Activated T-cell treated with anti-CD3 and anti-CD28 coated beads, Interleukin-2, amount 50 U/mL, for 24 hours (primary cell): ENCODE measurements at regions not wholly inside any gene's neighbourhood (a gene's known extent, or its start where the extent isn't known, plus 50 kb on each side); places are given as distances from the start of the nearest gene placed in this dataset.

Experiments used
- DNase-seq: peaks from one replicate; pipeline ENCODE4 v3.0.0-alpha.2; 2020
- H3K27ac Mint-ChIP-seq: 2 replicates; pipeline ENCODE4 v1.8.0; 2020; ENCODE audit warnings: mild to moderate bottlenecking, mixed read lengths
- H3K27me3 Mint-ChIP-seq: 2 replicates; pipeline ENCODE4 v1.8.0; 2020; ENCODE audit warnings: mixed read lengths
- H3K36me3 Mint-ChIP-seq: 2 replicates; pipeline ENCODE4 v1.8.0; 2020; ENCODE audit warnings: low read depth, mixed read lengths
- H3K4me1 Mint-ChIP-seq: 2 replicates; pipeline ENCODE4 v1.8.0; 2020; ENCODE audit warnings: low read depth, mixed read lengths
- H3K4me3 Mint-ChIP-seq: 2 replicates; pipeline ENCODE4 v1.8.0; 2020; ENCODE audit warnings: mild to moderate bottlenecking, moderate library complexity, mixed read lengths
- H3K9me3 Mint-ChIP-seq: 2 replicates; pipeline ENCODE4 v1.8.0; 2020; ENCODE audit warnings: mixed read lengths

DNA sequence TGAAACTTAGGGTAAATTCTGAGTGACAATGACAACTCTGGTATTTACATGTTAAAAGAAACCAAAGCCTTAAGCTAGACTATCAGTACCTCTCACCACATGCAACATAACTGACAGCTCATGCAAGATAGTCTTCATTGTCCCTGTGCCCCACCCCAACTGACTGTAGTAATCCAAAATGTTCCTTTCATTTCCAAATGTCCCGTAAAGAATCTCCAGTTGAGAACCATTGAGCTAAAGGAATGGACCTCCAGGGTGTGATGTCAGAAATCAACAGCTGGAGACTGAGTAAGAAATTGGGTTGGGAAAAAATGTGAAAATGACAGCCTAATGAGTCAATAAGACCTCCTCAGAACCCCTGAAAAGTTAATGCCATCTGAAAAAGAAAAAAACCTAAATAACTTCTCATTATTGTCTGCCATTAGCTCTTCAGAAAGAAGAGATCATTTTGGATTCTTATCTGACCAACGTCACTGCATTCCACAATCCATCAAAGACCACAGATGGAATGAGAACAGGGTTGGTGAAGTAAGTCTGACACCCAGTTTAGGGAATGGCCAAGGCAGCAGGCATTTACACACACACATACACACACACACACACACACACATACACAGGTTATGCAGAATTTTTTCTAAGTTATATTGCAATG, 51.7 kb upstream of the ACVR2A start:
- no peaks in the 10 kb centered on the region for H3K36me3 Mint-ChIP-seq
- peaks cover 11% of the 10 kb centered on the region for H3K4me1 Mint-ChIP-seq
- no peak overlapping the region for H3K27ac Mint-ChIP-seq
- H3K27me3 Mint-ChIP-seq, result no peaks in the 10 kb centered on the region
- no peaks in the 10 kb centered on the region for H3K9me3 Mint-ChIP-seq
- DNase-seq, result no peak
- no peak overlapping the region for H3K4me3 Mint-ChIP-seq

- no peaks in the 10 kb centered on the region for H3K36me3 Mint-ChIP-seq
- no peak overlapping the region for H3K27ac Mint-ChIP-seq
- H3K4me3 Mint-ChIP-seq, result no peak overlapping the region
- no peaks in the 10 kb centered on the region for H3K9me3 Mint-ChIP-seq
- H3K27me3 Mint-ChIP-seq, result no peaks in the 10 kb centered on the region
- H3K4me1 Mint-ChIP-seq, result peaks cover 4% of the 10 kb centered on the region
- DNase-seq, result no peak
Measured at GRCh38 chr2:147790580-147790979, 54.2 kb upstream of the ACVR2A start.

DNA sequence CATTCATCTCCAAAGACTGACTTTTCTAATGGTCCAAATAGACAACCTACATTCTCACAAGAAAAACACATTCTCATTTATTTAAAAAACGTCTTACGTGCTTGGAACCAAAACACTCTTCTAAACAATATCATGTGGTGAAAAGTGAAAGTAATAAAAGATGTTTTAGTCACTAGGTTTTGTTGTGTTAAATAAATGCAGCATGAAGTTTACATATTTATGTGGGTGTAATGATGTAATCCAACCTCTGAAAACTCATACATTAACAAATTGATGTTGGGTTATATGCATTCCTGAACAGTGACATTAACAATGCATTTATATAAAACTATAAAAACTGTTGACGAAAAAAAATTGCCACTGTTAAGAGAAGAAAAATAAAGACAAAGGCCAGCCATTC, 55.1 kb upstream of the ACVR2A start:
- peaks cover 4% of the 10 kb centered on the region for H3K4me1 Mint-ChIP-seq

DNA sequence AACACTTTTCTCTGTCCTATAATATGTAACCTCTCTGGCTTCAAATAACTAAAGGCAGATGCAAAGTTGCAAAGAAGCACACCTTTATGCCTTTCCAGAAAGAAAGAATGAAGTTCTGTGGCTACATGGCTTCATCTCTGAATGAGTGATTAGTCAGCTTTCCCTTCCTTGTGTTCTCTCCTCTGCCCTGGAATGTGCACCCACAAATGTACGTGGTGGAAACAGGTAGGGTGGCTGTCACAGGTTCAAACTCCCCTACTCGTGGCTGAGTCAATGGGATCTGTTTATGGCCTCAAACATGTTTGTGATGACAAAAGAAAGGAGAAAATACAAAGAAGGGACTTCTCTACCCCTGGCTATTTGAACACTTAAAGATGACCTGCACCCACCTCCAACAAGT, 55.5 kb upstream of the ACVR2A start:
- no peak overlapping the region for H3K4me3 Mint-ChIP-seq
- no peaks in the 10 kb centered on the region for H3K36me3 Mint-ChIP-seq
- no peak overlapping the region for H3K27ac Mint-ChIP-seq
- no peak for DNase-seq
- H3K4me1 Mint-ChIP-seq, result peaks cover 4% of the 10 kb centered on the region
- H3K9me3 Mint-ChIP-seq, result no peaks in the 10 kb centered on the region
- no peaks in the 10 kb centered on the region for H3K27me3 Mint-ChIP-seq

More for the DNA sequence above, 55.1 kb upstream of the ACVR2A start:
- Mint-ChIP-seq H3K4me3 (no peak overlapping the region), H3K27ac (no peak overlapping the region), H3K36me3 (no peaks in the 10 kb centered on the region), H3K9me3 (no peaks in the 10 kb centered on the region), H3K27me3 (no peaks in the 10 kb centered on the region)
- no peak for DNase-seq

DNA sequence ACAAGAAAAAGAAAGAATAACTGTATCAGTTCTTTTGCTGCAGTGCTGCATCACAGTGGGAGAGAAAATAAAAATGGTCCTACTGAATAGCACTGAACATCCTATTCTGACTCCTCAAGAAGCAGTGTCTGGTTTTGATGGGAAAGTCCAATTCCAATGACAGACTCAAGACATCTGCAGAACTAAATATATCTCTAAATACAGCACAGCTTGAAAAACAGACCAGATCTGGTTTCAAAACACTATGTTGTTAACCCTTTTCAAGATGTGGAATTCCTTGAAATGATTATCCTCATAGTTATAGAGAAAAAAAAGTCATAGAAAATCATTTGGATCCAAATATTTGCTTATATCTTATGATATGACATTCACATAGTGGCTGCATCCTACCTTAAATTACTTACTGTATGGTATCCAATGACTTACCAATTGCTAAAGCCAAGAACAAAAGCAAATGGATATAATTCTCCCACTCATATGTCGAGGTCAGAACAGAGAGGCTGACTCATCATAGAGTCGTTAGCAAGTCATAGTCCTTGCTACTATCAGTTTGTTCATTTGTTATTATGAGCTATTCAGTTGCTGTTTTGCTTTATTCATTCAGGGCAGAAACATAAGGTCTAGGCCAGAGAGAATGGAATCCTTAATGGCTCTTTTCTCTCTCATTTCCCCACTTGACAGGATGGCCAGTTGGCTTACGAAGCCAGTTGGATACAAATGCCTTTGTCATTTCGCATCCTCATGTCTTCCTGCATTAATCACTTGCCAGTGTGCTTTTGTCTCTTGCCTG, 62.5 kb upstream of the ACVR2A start:
- Mint-ChIP-seq H3K4me3 (no peak overlapping the region), H3K36me3 (no peaks in the 10 kb centered on the region), H3K27ac (no peak overlapping the region), H3K27me3 (peaks cover 2% of the 10 kb centered on the region), H3K9me3 (no peaks in the 10 kb centered on the region), H3K4me1 (peaks cover 10% of the 10 kb centered on the region)
- no peak for DNase-seq

DNA sequence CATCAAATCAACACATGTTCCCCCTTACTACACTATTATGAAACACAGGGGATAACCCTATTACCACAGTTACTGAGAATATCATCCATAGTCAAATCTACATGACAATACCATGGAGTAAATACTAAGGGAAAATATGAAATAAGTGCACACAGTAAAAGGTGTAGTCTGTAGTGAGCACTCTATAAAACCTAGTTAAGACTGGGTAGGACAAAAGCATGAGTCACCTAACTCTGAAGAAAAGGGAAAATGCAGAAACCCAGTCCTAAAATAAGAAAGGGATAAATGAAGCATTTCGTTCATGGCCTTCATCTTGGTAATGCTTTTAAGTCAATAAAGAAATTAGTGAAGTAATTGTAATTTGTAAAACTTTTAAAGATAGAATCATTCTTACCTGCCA, 65.4 kb upstream of the ACVR2A start:
- Mint-ChIP-seq H3K27ac (no peak overlapping the region), H3K9me3 (no peaks in the 10 kb centered on the region)

GRCh38 chr2:147777394-147777793, 67.4 kb upstream of the ACVR2A start:
- no peak overlapping the region for H3K4me3 Mint-ChIP-seq
- H3K27me3 Mint-ChIP-seq, result peaks cover 2% of the 10 kb centered on the region
- peaks cover 1% of the 10 kb centered on the region for H3K4me1 Mint-ChIP-seq
- no peaks in the 10 kb centered on the region for H3K9me3 Mint-ChIP-seq
- DNase-seq, result no peak
- H3K36me3 Mint-ChIP-seq, result no peaks in the 10 kb centered on the region
- no peak overlapping the region for H3K27ac Mint-ChIP-seq

More for the DNA sequence above, 65.4 kb upstream of the ACVR2A start:
- Mint-ChIP-seq H3K27me3 (peaks cover 2% of the 10 kb centered on the region), H3K4me1 (peaks cover 6% of the 10 kb centered on the region), H3K4me3 (no peak overlapping the region), H3K36me3 (no peaks in the 10 kb centered on the region)
- DNase-seq, result no peak

- DNase-seq, result no peak
- Mint-ChIP-seq H3K27ac (no peak overlapping the region), H3K4me1 (no peaks in the 10 kb centered on the region), H3K36me3 (no peaks in the 10 kb centered on the region), H3K27me3 (peaks cover 2% of the 10 kb centered on the region), H3K9me3 (no peaks in the 10 kb centered on the region), H3K4me3 (no peak overlapping the region)
Measured at GRCh38 chr2:147774805-147775204, 70.0 kb upstream of the ACVR2A start.

- H3K4me3 Mint-ChIP-seq, result no peak overlapping the region
- H3K27ac Mint-ChIP-seq, result no peak overlapping the region
- H3K9me3 Mint-ChIP-seq, result no peaks in the 10 kb centered on the region
- no peaks in the 10 kb centered on the region for H3K4me1 Mint-ChIP-seq
- H3K36me3 Mint-ChIP-seq, result no peaks in the 10 kb centered on the region
- peaks cover 2% of the 10 kb centered on the region for H3K27me3 Mint-ChIP-seq
- DNase-seq, result no peak
Measured at GRCh38 chr2:147773479-147773878, 71.3 kb upstream of the ACVR2A start.

GRCh38 chr2:147772781-147773180, 72.0 kb upstream of the ACVR2A start:
- Mint-ChIP-seq H3K9me3 (no peaks in the 10 kb centered on the region), H3K27ac (no peak overlapping the region), H3K36me3 (no peaks in the 10 kb centered on the region), H3K4me1 (no peaks in the 10 kb centered on the region), H3K4me3 (no peak overlapping the region), H3K27me3 (peaks cover 2% of the 10 kb centered on the region)
- no peak for DNase-seq

GRCh38 chr2:147763861-147764260, 81.0 kb upstream of the ACVR2A start:
- H3K36me3 Mint-ChIP-seq, result no peaks in the 10 kb centered on the region
- H3K9me3 Mint-ChIP-seq, result no peaks in the 10 kb centered on the region
- H3K27ac Mint-ChIP-seq, result no peak overlapping the region

DNA sequence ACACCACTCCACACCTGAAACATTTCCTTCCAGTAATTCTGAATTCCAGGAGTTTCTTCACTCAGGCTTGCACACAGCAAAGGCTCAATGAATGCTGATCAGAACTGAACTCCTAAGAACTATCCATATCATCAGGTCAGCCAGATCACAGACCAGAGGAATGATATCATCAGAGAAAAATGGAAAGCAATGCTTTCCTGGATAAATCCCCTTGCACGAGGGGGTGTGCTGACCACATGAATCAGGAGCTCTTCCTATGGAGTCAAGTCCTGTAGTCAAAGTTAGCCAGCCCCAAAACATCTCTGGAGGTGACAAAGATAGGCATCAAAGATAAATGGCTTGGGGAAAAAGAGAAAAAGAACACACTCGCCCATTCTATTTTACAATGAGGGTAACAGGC, 83.8 kb upstream of the ACVR2A start:
- Mint-ChIP-seq H3K4me3 (no peak overlapping the region), H3K27me3 (peaks cover 6% of the 10 kb centered on the region), H3K9me3 (no peaks in the 10 kb centered on the region), H3K4me1 (no peaks in the 10 kb centered on the region), H3K27ac (no peak overlapping the region), H3K36me3 (no peaks in the 10 kb centered on the region)
- no peak for DNase-seq

More at GRCh38 chr2:147763861-147764260, 81.0 kb upstream of the ACVR2A start:
- H3K4me1 Mint-ChIP-seq, result no peaks in the 10 kb centered on the region
- H3K27me3 Mint-ChIP-seq, result peaks cover 6% of the 10 kb centered on the region
- DNase-seq, result no peak
- H3K4me3 Mint-ChIP-seq, result no peak overlapping the region

DNA sequence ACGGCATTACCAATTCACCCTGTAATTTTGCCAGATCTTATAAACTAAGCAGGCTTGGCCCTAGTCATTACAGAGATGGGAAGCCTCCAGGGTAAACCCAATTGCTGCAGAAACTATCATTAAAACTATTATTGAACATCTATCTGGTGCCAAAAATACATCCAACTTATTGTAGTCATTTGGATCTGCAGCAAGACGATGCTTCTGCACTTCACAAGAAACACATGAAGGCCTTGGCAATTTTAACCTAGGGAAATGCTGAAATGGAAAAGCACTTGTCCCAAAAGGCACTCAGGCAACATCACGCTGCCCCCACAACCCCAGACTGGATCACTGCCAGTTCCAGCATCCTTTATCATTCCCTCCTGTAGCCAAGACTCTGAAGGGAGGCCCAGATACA, 85.3 kb upstream of the ACVR2A start:
- Mint-ChIP-seq H3K27me3 (peaks cover 6% of the 10 kb centered on the region), H3K4me3 (no peak overlapping the region), H3K4me1 (no peaks in the 10 kb centered on the region), H3K9me3 (no peaks in the 10 kb centered on the region), H3K27ac (no peak overlapping the region), H3K36me3 (no peaks in the 10 kb centered on the region)
- no peak for DNase-seq

- Mint-ChIP-seq H3K27ac (no peak overlapping the region), H3K9me3 (no peaks in the 10 kb centered on the region), H3K4me3 (no peak overlapping the region), H3K27me3 (no peaks in the 10 kb centered on the region), H3K4me1 (no peaks in the 10 kb centered on the region), H3K36me3 (no peaks in the 10 kb centered on the region)
- no peak for DNase-seq
Measured at GRCh38 chr2:147758821-147759220, 86.0 kb upstream of the ACVR2A start.

DNA sequence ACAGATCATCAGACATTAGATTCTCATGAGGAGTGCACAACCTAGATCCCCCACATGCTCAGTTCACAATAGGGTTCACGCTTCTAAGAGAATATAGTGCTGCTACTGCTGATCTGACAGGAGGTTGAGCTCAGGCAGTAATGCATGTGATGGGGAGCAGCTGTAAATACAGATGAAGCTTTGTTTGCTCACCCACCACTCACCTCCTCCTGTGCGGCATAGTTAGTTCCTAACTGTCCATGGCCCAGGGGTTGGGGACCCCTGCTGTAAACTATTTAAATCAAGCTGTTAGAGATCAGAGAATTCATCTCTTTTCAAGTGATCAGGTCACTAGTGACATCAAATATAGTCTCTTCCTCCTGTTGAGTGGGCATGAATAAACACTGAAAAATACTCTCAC, 88.8 kb upstream of the ACVR2A start:
- H3K36me3 Mint-ChIP-seq, result no peaks in the 10 kb centered on the region
- H3K4me3 Mint-ChIP-seq, result no peak overlapping the region
- H3K27ac Mint-ChIP-seq, result no peak overlapping the region
- H3K27me3 Mint-ChIP-seq, result no peaks in the 10 kb centered on the region
- no peaks in the 10 kb centered on the region for H3K9me3 Mint-ChIP-seq
- DNase-seq, result no peak
- H3K4me1 Mint-ChIP-seq, result no peaks in the 10 kb centered on the region
